CD8-positive, alpha-beta memory T cell (primary cell): ENCODE measurements at regions not wholly inside any gene's neighbourhood (a gene's known extent, or its start where the extent isn't known, plus 50 kb on each side); places are given as distances from the start of the nearest gene placed in this dataset.
A peak's percentile ranks its signal among the peaks of the same experiment; 100 is the strongest.

ENCODE experiments used
- CTCF ChIA-PET: fragments of 350-600 bp; sonication (Branson Sonifier 250); formaldehyde crosslinking; loops from one replicate; lab custom pipeline; 2021; ENCODE audit warnings: antibody characterized with exemption; lab: Charles Lee
- POLR2A ChIA-PET: fragments of 350-600 bp; sonication (Branson Sonifier 250); formaldehyde crosslinking; loops from one replicate; lab custom pipeline; 2021; ENCODE audit warnings: antibody characterized with exemption; lab: Charles Lee
- DNase-seq, 5 donors: peaks; one replicate each; pipeline versions ENCODE4 v3.0.0 to v3.0.0-alpha.2; 2020 to 2022; ENCODE audit warnings: mixed read lengths in 1 of 5
- H3K27ac ChIP-seq: one replicate; pipeline ENCODE4 v1.7.0; 2013; ENCODE audit warnings: low read depth, mild to moderate bottlenecking, low read length, moderate library complexity
- H3K27me3 ChIP-seq: 2 replicates; pipeline ENCODE4 v1.7.0; 2013; ENCODE audit warnings: low read length, mild to moderate bottlenecking; ENCODE audit not compliant: insufficient read depth, poor library complexity, severe bottlenecking
- H3K36me3 ChIP-seq: 2 replicates; pipeline ENCODE4 v1.7.0; 2013; ENCODE audit warnings: mild to moderate bottlenecking, low read length, moderate library complexity; ENCODE audit not compliant: insufficient read depth
- H3K4me1 ChIP-seq: 2 replicates; pipeline ENCODE4 v1.7.0; 2013; ENCODE audit warnings: mild to moderate bottlenecking, low read length, moderate library complexity; ENCODE audit not compliant: insufficient read depth
- H3K4me3 ChIP-seq: 2 replicates; pipeline ENCODE4 v1.7.0; 2013; ENCODE audit warnings: mild to moderate bottlenecking, low read length
- H3K9me3 ChIP-seq: 2 replicates; pipeline ENCODE4 v1.7.0; 2013; ENCODE audit warnings: mild to moderate bottlenecking, low read length
- H3K27ac Mint-ChIP-seq, 8 donors: one replicate each; pipeline ENCODE4 v1.8.0; 2020 to 2021; ENCODE audit warnings: mixed read lengths in 8 of 8, mild to moderate bottlenecking in 6 of 8, inconsistent platforms in 3 of 8, moderate library complexity in 3 of 8
- H3K27me3 Mint-ChIP-seq, 2 donors: one replicate each; pipeline ENCODE4 v1.8.0; 2020 to 2021; ENCODE audit warnings: mixed read lengths in 2 of 2, mild to moderate bottlenecking in 1 of 2, moderate library complexity in 1 of 2
- H3K36me3 Mint-ChIP-seq, 3 donors: one replicate each; pipeline ENCODE4 v1.8.0; 2020 to 2021; ENCODE audit warnings: mixed read lengths in 3 of 3, inconsistent platforms in 1 of 3, mild to moderate bottlenecking in 1 of 3
- H3K4me1 Mint-ChIP-seq, 3 donors: one replicate each; pipeline ENCODE4 v1.8.0; 2020 to 2021; ENCODE audit warnings: mixed read lengths in 3 of 3, inconsistent platforms in 1 of 3, mild to moderate bottlenecking in 1 of 3
- H3K4me3 Mint-ChIP-seq, 7 donors: one replicate each; pipeline ENCODE4 v1.8.0; 2020 to 2021; ENCODE audit warnings: mixed read lengths in 7 of 7, mild to moderate bottlenecking in 6 of 7, moderate library complexity in 4 of 7, inconsistent platforms in 2 of 7
- H3K9me3 Mint-ChIP-seq, 5 donors: one replicate each; pipeline ENCODE4 v1.8.0; 2020 to 2022; ENCODE audit warnings: mixed read lengths in 5 of 5, mild to moderate bottlenecking in 3 of 5, moderate library complexity in 2 of 5, inconsistent platforms in 1 of 5

DNA sequence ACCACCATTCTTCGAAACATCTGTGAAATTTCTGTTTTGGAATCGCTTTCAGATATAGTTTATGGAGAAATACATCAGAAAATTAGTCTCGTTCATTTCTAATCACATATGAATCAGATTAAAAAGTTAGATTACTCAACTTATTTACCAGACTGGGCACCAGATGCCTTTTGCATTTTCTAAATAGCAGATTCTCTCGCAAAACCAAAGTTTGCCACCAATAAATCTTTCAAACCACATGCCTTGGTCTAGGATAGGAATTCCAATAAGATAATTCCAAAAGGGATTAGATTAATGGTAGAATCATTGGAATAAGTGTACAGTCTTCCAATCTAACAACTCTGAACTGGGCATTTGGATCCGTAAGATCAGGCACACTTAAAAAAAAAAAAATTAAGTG is 160.4 kb upstream of the TAB2 start:
- Histone ChIP-seq H3K4me1 (peaks cover 22% of the 10 kb centered on the region), H3K27ac (no peak overlapping the region), H3K4me3 (no peak overlapping the region), H3K27me3 (no peaks in the 10 kb centered on the region), H3K9me3 (no peaks in the 10 kb centered on the region), H3K36me3 (no peaks in the 10 kb centered on the region)
- H3K27me3 Mint-ChIP-seq, result no peaks in the 10 kb centered on the region
- H3K4me3 Mint-ChIP-seq, result no peak overlapping the region
- peaks cover 4 to 17% (median 7%) of the 10 kb centered on the region in 3 donors for H3K36me3 Mint-ChIP-seq
- POLR2A ChIA-PET, result no interaction called here
- H3K27ac Mint-ChIP-seq, result no peak overlapping the region
- CTCF ChIA-PET, result no interaction called here
- peaks cover 27 to 42% (median 35%) of the 10 kb centered on the region in 3 donors for H3K4me1 Mint-ChIP-seq
- no peak for DNase-seq
- peaks cover 0 to 4% (median 0%) of the 10 kb centered on the region in 5 donors for H3K9me3 Mint-ChIP-seq

DNA sequence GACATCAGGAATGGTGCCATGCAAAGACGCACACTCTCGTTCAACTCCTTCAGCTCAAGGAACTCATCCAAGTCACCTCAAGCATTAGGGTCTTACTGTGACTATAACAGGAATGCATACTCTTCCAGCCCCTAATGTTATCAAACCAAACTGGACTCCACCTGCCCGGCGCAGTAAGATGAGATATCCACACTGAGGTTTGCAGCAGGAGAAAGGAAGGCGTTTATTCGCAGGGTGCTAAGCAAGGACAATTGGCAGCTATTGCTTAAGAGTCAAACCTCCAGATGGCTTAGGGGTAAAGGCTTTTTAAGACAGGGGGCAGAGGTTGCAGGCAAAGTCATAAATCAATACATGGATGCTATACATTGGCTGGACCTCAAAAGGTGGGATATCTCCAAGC is 159.4 kb upstream of the TAB2 start:
- Histone ChIP-seq H3K27ac (no peak overlapping the region), H3K36me3 (no peaks in the 10 kb centered on the region), H3K9me3 (no peaks in the 10 kb centered on the region), H3K4me1 (peaks cover 20% of the 10 kb centered on the region), H3K27me3 (no peaks in the 10 kb centered on the region), H3K4me3 (no peak overlapping the region)
- no peak for DNase-seq
- Mint-ChIP-seq H3K27me3 (no peaks in the 10 kb centered on the region), H3K9me3 (peaks cover 0 to 4% (median 0%) of the 10 kb centered on the region in 5 donors), H3K36me3 (peaks cover 4 to 17% (median 7%) of the 10 kb centered on the region in 3 donors), H3K4me3 (no peak overlapping the region), H3K27ac (peak overlapping the region in 1 of 8 donors; percentile 90), H3K4me1 (peaks cover 19 to 32% (median 26%) of the 10 kb centered on the region in 3 donors)
- CTCF ChIA-PET, result no interaction called here
- POLR2A ChIA-PET, result interaction anchor here (0.6 kb wide), 2 partner anchors 9 to 52 kb away, joined by 3 to 5 read pairs; no protein-coding TSS in a partner anchor

DNA sequence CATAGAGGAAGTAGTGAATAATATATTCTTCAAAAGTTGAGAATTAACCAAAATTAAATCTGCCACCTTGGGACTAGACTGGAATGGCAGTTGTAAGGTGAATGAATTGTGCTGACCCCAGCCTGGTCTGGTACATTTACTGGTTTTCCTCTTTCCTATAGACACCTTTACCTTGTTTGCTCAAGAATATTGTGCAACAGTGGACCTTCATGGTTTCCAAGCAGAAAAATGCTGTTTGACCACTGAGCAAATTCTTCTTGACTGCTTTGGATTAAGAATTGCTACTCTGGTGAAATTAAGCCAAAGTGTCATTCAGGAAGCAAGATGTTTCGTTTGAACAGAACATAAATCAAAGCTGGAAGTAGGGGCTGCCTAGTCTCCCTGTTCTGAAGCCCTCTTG is 156.6 kb upstream of the TAB2 start:
- no peak overlapping the region for H3K27ac ChIP-seq
- no peak overlapping the region for H3K4me3 ChIP-seq
- POLR2A ChIA-PET, result no interaction called here
- no peaks in the 10 kb centered on the region for H3K9me3 ChIP-seq
- peaks cover under 1% of the 10 kb centered on the region for H3K4me1 ChIP-seq
- CTCF ChIA-PET, result no interaction called here
- Mint-ChIP-seq H3K27ac (peak overlapping the region in 1 of 8 donors; percentile 36), H3K27me3 (no peaks in the 10 kb centered on the region), H3K4me1 (peaks cover under 1 to 12% (median 6%) of the 10 kb centered on the region in 3 donors), H3K36me3 (peaks cover 0 to 17% (median 5%) of the 10 kb centered on the region in 3 donors), H3K4me3 (no peak overlapping the region), H3K9me3 (peaks cover 0 to 4% (median 0%) of the 10 kb centered on the region in 5 donors)
- H3K36me3 ChIP-seq, result no peaks in the 10 kb centered on the region
- no peak for DNase-seq
- H3K27me3 ChIP-seq, result no peaks in the 10 kb centered on the region

DNA sequence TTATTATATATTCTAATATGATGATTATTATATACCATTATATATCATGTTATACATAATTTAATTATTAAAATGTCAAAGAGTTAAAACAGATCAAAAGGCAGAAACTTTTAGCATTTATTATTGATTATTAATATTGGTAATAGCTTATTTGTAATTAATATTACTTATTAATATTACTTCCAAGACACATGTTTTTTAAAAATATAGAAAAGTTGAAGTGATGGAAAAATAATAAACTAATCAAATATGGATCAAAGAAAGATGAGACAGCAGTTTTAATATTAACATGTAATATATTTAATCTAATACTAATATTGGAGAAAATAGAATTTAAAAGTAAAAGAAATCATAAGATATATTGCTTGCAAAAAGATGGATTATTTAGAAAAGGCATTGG is 154.6 kb upstream of the TAB2 start:
- DNase-seq, result no peak
- Mint-ChIP-seq H3K27ac (no peak overlapping the region), H3K27me3 (no peaks in the 10 kb centered on the region), H3K36me3 (peaks cover 0 to 13% (median 2%) of the 10 kb centered on the region in 3 donors), H3K4me1 (peaks cover 9 to 26% (median 17%) of the 10 kb centered on the region in 3 donors), H3K4me3 (no peak overlapping the region), H3K9me3 (no peaks in the 10 kb centered on the region)
- ChIA-PET CTCF (no interaction called here), POLR2A (no interaction called here)
- Histone ChIP-seq H3K4me1 (peaks cover 15% of the 10 kb centered on the region), H3K9me3 (no peaks in the 10 kb centered on the region), H3K27me3 (no peaks in the 10 kb centered on the region), H3K27ac (no peak overlapping the region), H3K36me3 (no peaks in the 10 kb centered on the region), H3K4me3 (no peak overlapping the region)

DNA sequence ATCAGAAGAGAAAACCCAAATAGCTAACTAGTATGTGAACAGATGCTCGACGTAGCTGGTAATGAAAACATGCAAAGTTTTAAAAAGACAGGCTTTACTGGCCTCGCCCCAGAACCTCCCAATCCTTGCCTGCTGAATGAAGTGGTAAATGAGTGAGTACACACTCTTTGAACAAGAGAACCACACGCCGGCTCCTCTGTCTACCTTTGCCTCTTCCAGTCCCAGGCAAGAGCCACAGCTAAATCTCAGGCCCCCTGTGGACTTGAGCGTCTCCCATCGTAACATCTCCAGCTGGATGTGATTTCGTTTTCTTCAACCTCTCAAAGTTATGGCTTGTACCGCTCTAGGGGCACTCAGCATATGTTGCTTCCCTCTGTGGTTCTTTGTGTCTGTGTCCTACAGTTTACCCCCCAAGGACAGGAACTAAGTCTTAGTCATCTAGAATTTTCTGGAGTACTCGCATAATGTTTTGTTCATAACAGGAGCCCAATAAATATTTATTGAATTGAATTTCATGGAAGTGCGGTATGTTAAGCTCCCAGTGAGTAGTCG is 153.2 kb upstream of the TAB2 start:
- H3K27me3 ChIP-seq, result no peaks in the 10 kb centered on the region
- POLR2A ChIA-PET, result interaction anchor here (0.7 kb wide), 1 partner anchor 33 kb away, joined by 3 read pairs; no protein-coding TSS in a partner anchor

DNA sequence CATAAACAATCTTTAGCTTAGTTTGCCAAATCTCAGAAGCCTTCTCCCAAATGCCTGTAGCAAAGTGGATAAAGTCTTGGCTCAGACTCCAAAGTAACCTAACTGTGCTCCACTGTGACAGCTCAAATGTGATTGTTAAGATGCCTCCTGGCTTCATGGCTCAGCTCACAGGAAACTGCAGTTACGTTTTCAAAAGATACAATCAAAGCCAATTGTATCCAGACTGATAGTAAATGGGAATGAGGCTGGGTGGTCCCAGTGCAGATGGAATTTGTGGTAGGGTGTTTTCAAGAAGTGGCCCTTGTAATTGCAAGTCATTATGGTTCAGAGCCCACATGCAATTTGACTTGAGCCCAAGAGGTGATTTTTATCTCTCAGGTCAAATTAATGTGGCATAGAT is 151.2 kb upstream of the TAB2 start:
- Histone ChIP-seq H3K4me3 (no peak overlapping the region), H3K9me3 (no peaks in the 10 kb centered on the region), H3K4me1 (peaks cover 28% of the 10 kb centered on the region), H3K27ac (no peak overlapping the region), H3K36me3 (no peaks in the 10 kb centered on the region), H3K27me3 (no peaks in the 10 kb centered on the region)
- no peak for DNase-seq
- Mint-ChIP-seq H3K27me3 (peaks cover 0 to 2% of the 10 kb centered on the region in 2 donors), H3K4me1 (peaks cover 32 to 51% (median 45%) of the 10 kb centered on the region in 3 donors), H3K36me3 (peaks cover 0 to 5% (median 0%) of the 10 kb centered on the region in 3 donors), H3K9me3 (no peaks in the 10 kb centered on the region), H3K4me3 (peak overlapping the region in 1 of 7 donors; percentile 33), H3K27ac (peak overlapping the region in 6 of 8 donors; percentile 17 to 70 (median 37))
- POLR2A ChIA-PET, result no interaction called here
- CTCF ChIA-PET, result interaction anchor here (1.2 kb wide), 1 partner anchor 265 kb away, joined by 4 read pairs; no protein-coding TSS in a partner anchor

More for the DNA sequence above, 153.2 kb upstream of the TAB2 start:
- DNase-seq, result no peak
- Mint-ChIP-seq H3K4me1 (peaks cover 18 to 32% (median 28%) of the 10 kb centered on the region in 3 donors), H3K36me3 (peaks cover 0 to 1% (median 0%) of the 10 kb centered on the region in 3 donors), H3K27ac (peak overlapping the region in 2 of 8 donors; percentile 7 to 13), H3K27me3 (peaks cover 0 to 2% of the 10 kb centered on the region in 2 donors), H3K4me3 (no peak overlapping the region), H3K9me3 (no peaks in the 10 kb centered on the region)
- Histone ChIP-seq H3K27ac (no peak overlapping the region), H3K4me3 (no peak overlapping the region), H3K4me1 (peaks cover 25% of the 10 kb centered on the region), H3K36me3 (no peaks in the 10 kb centered on the region), H3K9me3 (no peaks in the 10 kb centered on the region)
- CTCF ChIA-PET, result interaction anchor here (0.8 to 1.7 kb wide), 4 partner anchors 11 to 267 kb away, joined by 3 to 4 read pairs (median 4); no protein-coding TSS in a partner anchor

DNA sequence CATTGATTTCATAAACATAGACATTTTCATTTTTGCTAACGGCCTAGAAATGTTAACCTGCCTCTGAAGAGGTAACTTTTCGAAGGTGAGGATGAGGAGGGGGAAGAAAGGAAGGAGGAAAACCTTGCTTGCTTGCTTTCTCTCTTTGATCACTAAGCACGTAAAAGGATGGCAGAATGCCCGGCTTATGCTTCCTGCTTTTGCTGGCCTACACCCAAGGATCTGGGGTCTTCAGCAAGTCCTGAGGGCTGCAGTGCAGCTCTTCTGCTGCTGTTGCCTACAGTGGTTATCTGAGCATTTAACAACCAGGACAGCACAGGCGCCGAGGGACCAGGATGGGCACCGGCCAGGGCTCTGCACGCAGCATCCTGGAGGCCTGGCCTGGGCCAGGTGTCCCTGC is 150.8 kb upstream of the TAB2 start:
- CTCF ChIA-PET, result no interaction called here
- POLR2A ChIA-PET, result interaction anchor here (0.5 kb wide), 1 partner anchor 9 kb away, joined by 3 read pairs; no protein-coding TSS in a partner anchor

DNA sequence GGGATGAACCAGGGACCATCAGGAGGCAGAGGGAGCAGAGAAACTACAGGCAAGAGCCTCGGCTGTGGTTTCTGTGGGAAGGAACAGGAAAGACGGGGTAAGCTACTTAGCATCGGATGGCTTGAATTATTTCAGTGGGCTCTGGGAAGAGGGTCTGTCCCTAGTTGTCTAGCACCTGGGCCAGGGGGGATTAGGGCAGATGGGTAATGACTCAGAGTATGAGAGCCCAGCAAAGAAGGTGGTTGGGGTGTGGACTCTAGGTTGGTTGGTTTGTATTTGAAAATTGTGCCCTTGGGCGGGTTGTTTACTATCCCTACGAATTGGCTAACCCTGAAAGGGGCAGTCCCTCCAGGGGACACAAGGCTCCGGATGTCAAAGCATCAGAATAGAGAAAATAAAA is 148.5 kb upstream of the TAB2 start:
- CTCF ChIA-PET, result interaction anchor here (1.4 kb wide), 1 partner anchor 164 kb away, joined by 3 read pairs; no protein-coding TSS in a partner anchor
- Histone ChIP-seq H3K27me3 (no peaks in the 10 kb centered on the region), H3K9me3 (no peaks in the 10 kb centered on the region), H3K36me3 (no peaks in the 10 kb centered on the region), H3K4me1 (peaks cover 28% of the 10 kb centered on the region), H3K4me3 (no peak overlapping the region), H3K27ac (no peak overlapping the region)
- no peak for DNase-seq
- Mint-ChIP-seq H3K36me3 (peaks cover 0 to 7% (median 3%) of the 10 kb centered on the region in 3 donors), H3K27me3 (peaks cover 0 to 2% of the 10 kb centered on the region in 2 donors), H3K9me3 (no peaks in the 10 kb centered on the region), H3K27ac (peak overlapping the region in 7 of 8 donors; percentile 31 to 87 (median 64)), H3K4me3 (peak overlapping the region in 5 of 7 donors; percentile 38 to 81 (median 52)), H3K4me1 (peaks cover 32 to 63% (median 50%) of the 10 kb centered on the region in 3 donors)
- POLR2A ChIA-PET, result no interaction called here

More for the DNA sequence above, 150.8 kb upstream of the TAB2 start:
- Histone ChIP-seq H3K9me3 (no peaks in the 10 kb centered on the region), H3K4me3 (no peak overlapping the region), H3K27me3 (no peaks in the 10 kb centered on the region), H3K36me3 (no peaks in the 10 kb centered on the region), H3K27ac (no peak overlapping the region), H3K4me1 (peaks cover 28% of the 10 kb centered on the region)
- Mint-ChIP-seq H3K4me3 (peak overlapping the region in 3 of 7 donors; percentile 12 to 33 (median 33)), H3K9me3 (no peaks in the 10 kb centered on the region), H3K27me3 (peaks cover 0 to 2% of the 10 kb centered on the region in 2 donors), H3K27ac (peak overlapping the region in 4 of 8 donors; percentile 17 to 47 (median 24)), H3K4me1 (peaks cover 32 to 55% (median 49%) of the 10 kb centered on the region in 3 donors), H3K36me3 (peaks cover 0 to 5% (median 2%) of the 10 kb centered on the region in 3 donors)
- DNase-seq, result peak in 1 of 5 donors; percentile 43
